ENCODE measurements at regions not wholly inside any gene's neighbourhood (a gene's known extent, or its start where the extent isn't known, plus 50 kb on each side); places are given as distances from the start of the nearest gene placed in this dataset.

GRCh38 chr3:99576904-99577559, 61.4 kb upstream of the COL8A1 start:
- ATAC-seq, result peak; percentile 12; the same call in 2 of the 3 replicates
- TF ChIP-seq TOX (CRISPR knock-in tag; IDR thresholded peaks at IDR 0.05; ENCODE audit: borderline replicate concordance) (peak; percentile 65; the same call in 1 of the 2 replicates), ISL1 (CRISPR knock-in tag; IDR thresholded peaks at IDR 0.05) (no peak)

- ATAC-seq, result no peak
- no peak for TF ChIP-seq SNAI2 (CRISPR knock-in tag; IDR thresholded peaks at IDR 0.05)
Observed at GRCh38 chr3:99575683-99576082, 62.7 kb upstream of the COL8A1 start.

DNA sequence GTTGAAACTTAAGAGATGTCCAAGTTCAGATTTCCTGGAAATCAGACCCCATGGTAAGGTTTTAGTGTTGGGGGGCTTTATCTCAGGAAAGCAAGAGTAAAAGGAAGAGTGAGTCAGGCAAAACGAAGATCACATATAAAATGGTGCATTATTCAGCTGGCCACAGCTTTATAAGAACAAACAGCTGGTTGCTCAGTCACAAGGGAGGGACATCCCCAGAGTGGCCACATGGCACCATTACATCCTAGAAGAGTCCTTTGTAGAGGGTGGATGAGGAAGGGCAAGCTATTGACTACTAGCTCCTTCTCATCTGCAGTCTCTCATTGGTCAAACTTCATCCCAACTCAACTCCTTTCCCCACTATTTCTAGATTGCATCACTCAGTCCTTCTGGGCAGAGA, 68.3 kb upstream of the COL8A1 start:
- TF ChIP-seq ZNF70 (CRISPR knock-in tag; IDR thresholded peaks at IDR 0.05), result no peak
- TF ChIP-seq PPARA (CRISPR knock-in tag; IDR thresholded peaks at IDR 0.05; ENCODE audit: borderline replicate concordance), result no peak
- TF ChIP-seq ZFP30 (CRISPR knock-in tag; IDR thresholded peaks at IDR 0.05), result no peak
- no peak for TF ChIP-seq CSDC2 (CRISPR knock-in tag; IDR thresholded peaks at IDR 0.05)
- no peak for TF ChIP-seq ZNF565 (CRISPR knock-in tag; conservative IDR thresholded peaks at IDR 0.05; ENCODE audit: low read depth)
- TF ChIP-seq, protein P1, sequence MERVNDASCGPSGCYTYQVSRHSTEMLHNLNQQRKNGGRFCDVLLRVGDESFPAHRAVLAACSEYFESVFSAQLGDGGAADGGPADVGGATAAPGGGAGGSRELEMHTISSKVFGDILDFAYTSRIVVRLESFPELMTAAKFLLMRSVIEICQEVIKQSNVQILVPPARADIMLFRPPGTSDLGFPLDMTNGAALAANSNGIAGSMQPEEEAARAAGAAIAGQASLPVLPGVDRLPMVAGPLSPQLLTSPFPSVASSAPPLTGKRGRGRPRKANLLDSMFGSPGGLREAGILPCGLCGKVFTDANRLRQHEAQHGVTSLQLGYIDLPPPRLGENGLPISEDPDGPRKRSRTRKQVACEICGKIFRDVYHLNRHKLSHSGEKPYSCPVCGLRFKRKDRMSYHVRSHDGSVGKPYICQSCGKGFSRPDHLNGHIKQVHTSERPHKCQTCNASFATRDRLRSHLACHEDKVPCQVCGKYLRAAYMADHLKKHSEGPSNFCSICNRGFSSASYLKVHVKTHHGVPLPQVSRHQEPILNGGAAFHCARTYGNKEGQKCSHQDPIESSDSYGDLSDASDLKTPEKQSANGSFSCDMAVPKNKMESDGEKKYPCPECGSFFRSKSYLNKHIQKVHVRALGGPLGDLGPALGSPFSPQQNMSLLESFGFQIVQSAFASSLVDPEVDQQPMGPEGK (CRISPR knock-in tag; IDR thresholded peaks at IDR 0.05; ENCODE audit: borderline replicate concordance), result no peak
- TF ChIP-seq ZC3H10 (CRISPR knock-in tag; IDR thresholded peaks at IDR 0.05), result no peak
- TF ChIP-seq ZNF8 (CRISPR knock-in tag; IDR thresholded peaks at IDR 0.05), result no peak
- no peak for TF ChIP-seq ARNTL (CRISPR knock-in tag; IDR thresholded peaks at IDR 0.05; ENCODE audit: borderline replicate concordance, low read depth)
- TF ChIP-seq ISL1 (CRISPR knock-in tag; IDR thresholded peaks at IDR 0.05), result no peak
- TF ChIP-seq TCF4 (CRISPR knock-in tag; IDR thresholded peaks at IDR 0.05; ENCODE audit: borderline replicate concordance), result no peak
- TF ChIP-seq CSRNP3 (CRISPR knock-in tag; IDR thresholded peaks at IDR 0.05), result no peak
- no peak for TF ChIP-seq ZFP3 (CRISPR knock-in tag; IDR thresholded peaks at IDR 0.05)
- TF ChIP-seq SNAI2 (CRISPR knock-in tag; IDR thresholded peaks at IDR 0.05), result no peak
- TF ChIP-seq, protein P2, sequence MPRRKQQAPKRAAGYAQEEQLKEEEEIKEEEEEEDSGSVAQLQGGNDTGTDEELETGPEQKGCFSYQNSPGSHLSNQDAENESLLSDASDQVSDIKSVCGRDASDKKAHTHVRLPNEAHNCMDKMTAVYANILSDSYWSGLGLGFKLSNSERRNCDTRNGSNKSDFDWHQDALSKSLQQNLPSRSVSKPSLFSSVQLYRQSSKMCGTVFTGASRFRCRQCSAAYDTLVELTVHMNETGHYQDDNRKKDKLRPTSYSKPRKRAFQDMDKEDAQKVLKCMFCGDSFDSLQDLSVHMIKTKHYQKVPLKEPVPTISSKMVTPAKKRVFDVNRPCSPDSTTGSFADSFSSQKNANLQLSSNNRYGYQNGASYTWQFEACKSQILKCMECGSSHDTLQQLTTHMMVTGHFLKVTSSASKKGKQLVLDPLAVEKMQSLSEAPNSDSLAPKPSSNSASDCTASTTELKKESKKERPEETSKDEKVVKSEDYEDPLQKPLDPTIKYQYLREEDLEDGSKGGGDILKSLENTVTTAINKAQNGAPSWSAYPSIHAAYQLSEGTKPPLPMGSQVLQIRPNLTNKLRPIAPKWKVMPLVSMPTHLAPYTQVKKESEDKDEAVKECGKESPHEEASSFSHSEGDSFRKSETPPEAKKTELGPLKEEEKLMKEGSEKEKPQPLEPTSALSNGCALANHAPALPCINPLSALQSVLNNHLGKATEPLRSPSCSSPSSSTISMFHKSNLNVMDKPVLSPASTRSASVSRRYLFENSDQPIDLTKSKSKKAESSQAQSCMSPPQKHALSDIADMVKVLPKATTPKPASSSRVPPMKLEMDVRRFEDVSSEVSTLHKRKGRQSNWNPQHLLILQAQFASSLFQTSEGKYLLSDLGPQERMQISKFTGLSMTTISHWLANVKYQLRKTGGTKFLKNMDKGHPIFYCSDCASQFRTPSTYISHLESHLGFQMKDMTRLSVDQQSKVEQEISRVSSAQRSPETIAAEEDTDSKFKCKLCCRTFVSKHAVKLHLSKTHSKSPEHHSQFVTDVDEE (CRISPR knock-in tag; IDR thresholded peaks at IDR 0.05), result no peak
- TF ChIP-seq OSR1 (CRISPR knock-in tag; IDR thresholded peaks at IDR 0.05), result no peak
- no peak for ATAC-seq

DNA sequence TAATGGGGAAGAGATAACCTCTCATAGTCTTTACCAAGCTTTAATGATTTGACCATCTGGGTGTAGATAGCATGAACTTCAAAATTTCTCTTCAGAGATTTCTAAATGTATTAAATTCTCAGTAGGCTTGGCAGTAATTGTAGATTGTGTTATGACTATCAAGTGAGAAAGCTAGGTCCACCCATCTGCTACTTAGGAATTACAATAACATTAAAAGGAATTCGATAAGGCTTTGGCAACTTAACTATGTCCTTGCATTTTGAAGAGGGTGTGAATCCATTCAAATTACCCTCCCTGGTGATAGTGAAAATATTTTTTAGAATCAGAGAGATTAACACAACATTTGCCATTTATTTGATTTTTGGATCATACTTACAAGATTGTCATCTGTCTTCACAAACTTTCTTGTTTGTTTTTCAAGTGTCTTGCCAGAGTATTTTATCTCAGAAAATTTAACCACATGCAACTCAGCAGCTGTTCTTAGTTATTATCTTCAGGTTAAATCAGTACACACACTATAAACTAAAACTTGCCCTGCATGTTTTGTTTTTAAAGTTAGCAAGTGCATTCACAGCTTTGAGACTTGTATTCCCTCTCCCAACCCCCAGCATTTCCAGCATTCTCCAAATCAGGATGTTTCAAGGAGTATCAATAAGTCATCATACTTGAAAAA, 69.6 kb upstream of the COL8A1 start:
- TF ChIP-seq ZNF565 (CRISPR knock-in tag; conservative IDR thresholded peaks at IDR 0.05; ENCODE audit: low read depth) (no peak), ESRRG (CRISPR knock-in tag; IDR thresholded peaks at IDR 0.05) (no peak)
- ATAC-seq, result no peak

GRCh38 chr3:99565331-99565730, 73.1 kb upstream of the COL8A1 start:
- ATAC-seq, result no peak
- TF ChIP-seq OSR1 (CRISPR knock-in tag; IDR thresholded peaks at IDR 0.05) (no peak), ZC3H10 (CRISPR knock-in tag; IDR thresholded peaks at IDR 0.05) (no peak)

Measured in SK-N-SH treated with all-trans-retinoic acid at 6 μM for 48 hours (cell line).